HG03442 (cell line): ENCODE measurements at regions not wholly inside any gene's neighbourhood (a gene's known extent, or its start where the extent isn't known, plus 50 kb on each side); places are given as distances from the start of the nearest gene placed in this dataset.
A peak's percentile ranks its signal among the peaks of the same experiment; 100 is the strongest.
"Not testable (repeated sequence)": the region's sequence is repeated elsewhere in the genome, so short reads cannot be mapped to it uniquely, and the experiment has no call there.

Experiments
- ATAC-seq: cut with Tn5 transposase; IDR thresholded peaks from one replicate; pipeline ENCODE4 v1.9.1; 2021; ENCODE audit warnings: mild to moderate bottlenecking, moderate library complexity; ENCODE audit not compliant: unreplicated experiment

DNA sequence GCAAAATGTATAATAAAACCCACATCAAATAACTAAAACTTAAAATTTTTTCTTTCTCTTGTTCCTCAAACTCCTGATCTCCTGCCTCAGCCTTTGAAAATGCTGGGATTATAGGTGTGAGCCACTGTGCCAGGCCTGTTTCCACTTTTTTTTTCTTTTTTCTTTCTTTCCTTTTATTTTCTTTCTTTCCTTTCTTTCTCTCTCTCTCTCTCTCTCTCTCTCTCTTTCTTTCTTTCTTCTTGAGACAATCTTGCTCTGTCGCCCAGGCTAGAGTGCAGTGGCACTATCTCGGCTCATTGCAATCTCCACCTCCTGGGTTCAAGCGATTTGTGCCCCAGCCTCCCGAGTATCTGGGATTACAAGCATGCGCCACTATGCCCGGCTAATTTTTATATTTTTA lies 164.6 kb downstream of the OR2B2 start:
- ATAC-seq: no peak

DNA sequence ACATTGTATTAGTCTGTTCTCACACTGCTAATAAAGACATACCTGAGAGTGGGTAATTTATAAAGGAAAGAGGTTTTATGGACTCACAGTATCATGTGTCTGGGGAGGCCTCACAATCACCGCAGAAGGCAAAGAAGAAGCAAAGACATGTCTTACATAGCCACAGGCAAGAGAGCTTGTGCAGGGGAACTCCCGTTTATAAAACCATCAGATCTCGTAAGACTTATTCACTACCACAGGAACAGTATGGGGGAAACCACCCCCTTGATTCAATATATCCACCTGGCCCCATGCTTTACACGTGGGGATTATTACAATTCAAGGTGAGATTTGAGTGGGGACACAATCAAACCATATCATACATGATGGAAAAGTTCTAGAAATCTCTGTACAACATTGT lies 165.3 kb downstream of the OR2B2 start:
- ATAC-seq: not testable (repeated sequence)

DNA sequence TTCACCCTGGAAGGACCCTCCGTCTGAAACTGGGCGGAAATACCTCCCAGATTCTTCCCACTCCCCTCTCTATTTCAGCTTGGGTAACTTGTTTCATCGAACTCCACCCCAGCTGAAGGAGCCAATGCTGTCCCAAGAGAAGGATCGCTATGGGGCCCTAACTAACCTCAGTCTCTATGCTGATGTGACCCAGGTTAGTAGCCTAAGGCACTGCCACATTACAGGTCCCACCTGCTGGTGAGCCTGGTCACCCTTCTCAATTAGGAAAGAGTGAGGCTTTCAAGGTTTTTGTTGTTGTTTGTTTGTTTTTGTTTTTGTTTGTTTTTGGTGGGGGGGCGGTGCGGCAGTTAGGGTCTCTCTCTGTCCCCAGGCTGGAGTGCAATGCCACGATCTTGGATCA lies 168.4 kb downstream of the OR2B2 start:
- no peak for ATAC-seq

DNA sequence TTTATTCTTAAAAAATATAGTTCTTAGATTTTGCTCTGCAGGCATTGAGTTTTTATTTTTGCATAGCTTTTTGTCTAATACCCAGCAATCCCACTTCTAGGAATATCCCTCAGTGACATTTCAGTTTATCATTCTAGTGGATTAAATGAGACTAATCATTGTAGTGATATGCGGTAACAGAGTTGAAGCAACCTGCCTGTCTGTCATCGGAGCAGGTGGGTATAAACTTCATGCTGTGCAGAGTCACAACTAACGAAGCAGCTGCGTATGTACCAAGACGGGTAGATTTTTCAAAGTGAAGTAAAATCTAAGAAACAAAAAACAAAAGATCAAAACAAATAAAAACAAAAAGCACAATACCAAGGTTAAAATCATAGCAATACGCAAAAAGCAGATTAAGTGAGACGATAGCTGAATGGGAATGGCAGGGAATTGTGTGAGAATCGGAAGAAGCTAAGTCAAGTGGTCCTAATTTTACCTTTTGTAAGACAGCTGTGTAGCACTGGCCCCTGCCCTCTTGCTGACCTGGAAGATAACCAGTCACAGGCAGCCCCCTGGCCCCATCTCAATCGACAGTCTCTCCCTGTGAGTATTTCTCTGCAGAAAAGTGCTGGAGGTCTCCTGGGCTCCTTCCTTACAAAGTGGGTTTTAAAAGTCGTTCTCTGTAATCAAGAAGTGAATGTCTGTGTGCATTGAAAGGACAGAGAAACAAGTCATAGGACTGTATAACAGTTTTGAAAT lies 169.2 kb downstream of the OR2B2 start:
- ATAC-seq: no peak

DNA sequence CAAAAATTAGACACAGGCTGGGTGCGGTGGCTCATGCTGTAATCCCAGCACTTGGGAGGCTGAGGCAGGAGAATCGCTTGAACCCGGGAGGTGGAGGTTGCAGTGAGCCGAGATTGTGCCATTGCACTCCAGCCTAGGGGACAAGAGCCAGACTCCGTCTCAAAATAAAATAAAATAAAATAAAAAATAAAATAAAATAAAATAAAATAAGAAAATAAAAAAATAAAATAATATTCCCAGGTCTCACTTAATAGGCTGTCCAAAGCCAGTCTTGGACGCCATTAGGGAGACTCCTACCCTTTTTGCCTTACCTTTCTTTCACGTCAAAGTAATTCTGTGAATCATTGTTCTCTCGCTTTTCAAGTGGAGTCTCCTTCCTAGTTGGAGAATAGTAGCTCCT lies 172.3 kb downstream of the OR2B2 start:
- ATAC-seq: not testable (repeated sequence)

DNA sequence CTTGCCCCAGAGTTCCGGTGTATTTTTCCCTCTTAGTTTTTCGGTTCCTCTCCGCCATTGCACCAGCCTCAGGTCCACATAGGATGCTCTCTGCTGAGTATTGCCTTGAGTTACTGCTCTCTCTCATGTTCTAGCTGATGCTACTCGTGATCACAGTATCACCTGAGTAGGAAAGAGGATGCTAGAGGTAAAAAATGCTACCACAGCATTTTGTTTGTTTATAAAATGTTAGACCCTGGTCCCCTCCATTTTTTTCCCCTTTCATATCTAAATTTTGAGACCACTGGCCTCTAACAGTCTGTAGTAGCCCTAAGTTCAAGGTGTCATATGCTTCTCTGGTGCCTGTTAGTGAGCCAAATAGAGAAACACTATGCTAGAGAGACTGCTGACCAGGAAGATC lies 175.5 kb downstream of the OR2B2 start:
- ATAC-seq: no peak

DNA sequence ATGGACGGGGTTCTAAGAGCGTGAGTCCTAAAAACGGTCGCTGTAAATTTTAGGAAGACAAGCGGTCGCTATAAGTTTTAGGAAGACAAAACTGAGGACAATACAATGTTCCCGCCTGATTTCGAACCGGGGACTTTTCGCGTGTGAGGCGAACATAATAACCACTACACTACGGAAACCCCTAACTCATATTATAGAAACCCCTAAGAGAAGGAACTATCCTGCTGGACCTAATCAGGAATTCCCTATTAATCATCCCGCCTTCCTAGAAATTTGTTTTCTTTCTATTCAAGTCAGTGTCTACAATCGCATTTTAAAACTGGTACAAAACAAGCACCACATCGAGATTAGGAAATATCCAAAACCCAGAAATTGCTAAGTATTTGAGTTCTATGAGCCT lies 183.8 kb downstream of the OR2B2 start:
- ATAC-seq: no peak

DNA sequence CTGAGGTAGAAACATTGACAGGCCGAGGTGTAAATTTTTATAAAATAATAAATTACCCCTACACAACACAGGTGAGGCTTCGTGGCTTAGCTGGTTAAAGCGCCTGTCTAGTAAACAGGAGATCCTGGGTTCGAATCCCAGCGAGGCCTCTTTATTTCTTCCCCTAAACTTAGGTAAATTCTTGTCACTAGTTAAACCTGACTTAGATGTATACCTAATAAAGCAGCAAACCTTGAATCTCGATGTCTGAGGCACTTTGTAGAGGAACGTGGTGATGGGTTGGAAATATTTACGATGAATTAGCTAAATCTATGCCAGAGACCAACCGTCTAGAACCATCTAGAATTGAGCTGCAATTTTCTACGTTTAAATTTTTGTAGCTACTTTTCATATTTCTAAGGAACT lies 185.6 kb downstream of the OR2B2 start:
- ATAC-seq: no peak

DNA sequence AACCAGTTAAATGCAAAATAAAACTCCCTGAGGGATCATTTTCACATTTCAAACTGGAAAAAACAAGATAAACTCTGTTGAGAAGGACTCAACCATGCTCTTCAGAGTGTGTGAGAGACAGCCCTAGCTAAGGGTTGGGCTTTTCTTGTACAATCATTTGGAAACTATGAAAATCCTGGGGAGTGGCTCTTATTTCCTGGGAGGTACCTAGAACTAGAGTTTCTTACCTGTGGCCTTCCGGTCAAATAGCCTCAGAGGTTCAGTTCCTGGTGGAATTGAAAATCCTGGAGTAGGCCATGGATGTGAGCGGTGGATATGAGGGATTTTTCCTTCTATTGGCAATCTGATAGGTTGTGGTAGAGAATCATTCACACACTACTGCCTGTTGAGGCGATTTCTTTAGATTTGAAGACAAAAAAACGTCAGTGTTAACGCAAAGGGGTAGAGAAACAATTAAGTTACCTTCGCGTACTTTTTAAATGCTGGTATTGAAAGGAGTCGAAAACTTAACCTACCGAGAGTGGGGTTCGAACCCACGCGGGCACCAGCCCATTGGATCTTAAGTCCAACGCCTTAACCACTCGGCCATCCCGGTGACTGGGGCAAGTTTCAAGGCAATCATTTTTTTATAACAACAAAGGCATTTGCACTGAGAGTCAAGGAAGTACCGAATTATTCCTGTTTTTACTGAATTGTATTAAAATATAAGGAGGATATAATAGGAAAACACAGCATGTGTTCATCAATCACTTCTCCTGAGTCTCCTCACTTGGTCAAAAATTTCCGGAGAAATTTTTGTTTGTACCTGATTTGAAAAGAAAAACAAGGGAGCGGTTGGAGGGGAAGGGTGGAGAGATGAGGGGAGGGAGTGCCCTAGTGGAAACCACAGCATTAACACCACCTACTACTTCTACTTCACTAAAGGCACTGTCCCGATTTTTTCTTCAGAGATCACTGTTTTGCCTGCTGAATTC lies 191.3 kb downstream of the OR2B2 start:
- no peak for ATAC-seq

DNA sequence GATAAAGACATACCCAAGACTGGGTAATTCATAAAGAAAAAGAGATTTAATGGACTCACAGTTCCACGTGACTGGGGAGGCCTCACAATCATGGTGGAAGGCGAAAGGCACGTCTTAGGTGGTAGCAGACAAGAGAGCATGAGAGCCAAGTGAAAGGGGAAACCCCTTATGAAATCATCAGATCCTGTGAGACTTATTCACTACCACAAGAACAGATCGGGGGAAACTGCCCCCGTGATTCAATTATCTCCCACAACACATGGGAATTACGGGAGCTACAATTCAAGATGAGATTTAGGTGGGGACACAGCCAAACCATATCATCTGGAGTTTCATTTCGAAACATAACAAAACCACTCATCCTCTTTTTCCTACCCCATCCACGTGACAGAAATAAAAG lies 193.2 kb downstream of the OR2B2 start:
- ATAC-seq: not testable (repeated sequence)

DNA sequence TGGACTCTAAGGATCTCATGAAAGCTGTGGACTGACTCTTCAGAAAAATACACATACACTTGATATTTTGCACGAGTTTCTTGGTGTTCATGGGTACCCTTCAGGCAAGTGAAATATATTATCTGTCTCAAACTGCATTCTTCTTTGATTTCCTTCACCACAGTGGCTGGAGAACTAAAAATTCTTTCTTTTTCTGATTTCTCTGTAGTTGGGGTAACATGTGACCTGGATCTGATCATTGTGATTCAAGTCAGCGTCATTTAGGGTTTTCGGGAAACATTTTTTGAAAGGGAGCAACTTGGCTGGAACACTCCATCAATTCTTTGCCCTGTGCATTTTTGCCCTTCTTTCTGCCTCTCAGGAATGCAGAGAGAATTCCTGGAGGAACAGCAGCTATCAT lies 205.8 kb downstream of the OR2B2 start:
- ATAC-seq: no peak

DNA sequence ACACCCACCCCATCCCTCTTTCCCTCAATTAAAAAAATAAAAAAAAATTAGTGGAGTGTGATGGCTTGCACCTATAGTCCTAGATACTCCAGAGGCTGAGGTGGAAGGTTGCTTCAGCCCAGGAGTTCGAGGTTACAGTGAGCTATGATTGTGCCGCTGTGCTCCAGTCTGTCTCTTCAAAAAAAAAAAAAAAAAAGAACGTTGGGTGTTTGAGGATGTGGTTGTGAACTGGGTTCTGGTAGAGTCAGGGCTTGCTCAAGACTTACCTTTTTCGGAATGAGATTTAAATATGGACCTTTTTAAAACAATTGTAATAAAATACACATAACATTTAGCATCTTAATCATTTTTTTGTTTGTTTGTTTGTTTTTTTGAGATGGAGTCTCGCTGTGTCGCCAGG lies 211.9 kb downstream of the OR2B2 start:
- ATAC-seq: no peak

DNA sequence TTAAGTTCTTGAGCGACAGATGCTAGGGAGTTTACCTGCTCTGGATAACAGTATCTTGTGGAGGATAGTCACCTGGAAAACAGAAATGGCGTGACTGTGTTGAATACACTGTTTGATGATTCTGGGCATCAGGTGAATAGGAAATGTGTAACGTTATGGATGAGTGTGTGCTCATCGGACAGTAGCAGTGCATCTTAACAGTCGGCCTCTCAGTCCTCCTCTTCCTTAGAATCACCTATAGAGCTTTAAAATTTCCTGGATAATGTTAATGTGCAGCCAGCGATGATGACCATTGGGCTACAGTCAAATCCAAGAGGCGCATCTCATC lies 217.7 kb downstream of the OR2B2 start:
- ATAC-seq: no peak

DNA sequence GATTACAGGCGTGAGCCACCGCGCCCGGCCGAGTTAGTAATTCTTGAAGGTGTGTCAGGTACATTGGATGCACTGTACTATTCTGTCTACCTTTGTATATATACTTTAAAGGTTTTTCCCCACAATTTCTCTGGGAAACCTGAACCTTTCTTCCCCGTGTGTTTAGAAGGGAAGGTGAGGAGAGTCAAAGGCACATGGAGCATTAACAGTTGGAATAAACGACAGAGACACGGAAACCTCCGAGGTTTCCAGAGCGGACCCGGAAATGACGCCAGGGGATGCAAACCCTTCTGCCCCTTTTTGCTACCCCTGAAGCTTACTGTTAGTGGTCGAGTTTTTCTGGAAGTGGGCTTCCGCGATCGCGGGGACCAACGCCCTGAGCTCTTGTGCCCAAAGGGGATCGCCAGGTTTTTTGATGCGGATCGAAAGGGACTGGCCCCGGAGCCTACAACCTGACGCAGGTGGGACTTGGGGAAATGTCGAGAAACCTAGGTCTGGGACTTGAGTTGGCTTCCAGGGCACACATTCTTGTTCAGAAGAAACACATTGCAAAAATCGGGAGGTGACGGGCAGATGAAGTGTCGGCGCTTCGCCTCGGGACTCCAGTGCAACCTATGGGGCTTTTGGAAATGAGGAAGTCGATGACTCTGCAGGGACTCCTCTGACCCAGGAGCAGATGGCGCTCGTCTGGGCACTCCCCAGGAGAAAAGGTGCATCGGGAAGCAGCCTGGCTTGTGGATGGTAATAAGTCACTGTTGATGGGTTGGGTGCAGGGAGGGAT lies 218.2 kb downstream of the OR2B2 start:
- ATAC-seq: peak; percentile 52

DNA sequence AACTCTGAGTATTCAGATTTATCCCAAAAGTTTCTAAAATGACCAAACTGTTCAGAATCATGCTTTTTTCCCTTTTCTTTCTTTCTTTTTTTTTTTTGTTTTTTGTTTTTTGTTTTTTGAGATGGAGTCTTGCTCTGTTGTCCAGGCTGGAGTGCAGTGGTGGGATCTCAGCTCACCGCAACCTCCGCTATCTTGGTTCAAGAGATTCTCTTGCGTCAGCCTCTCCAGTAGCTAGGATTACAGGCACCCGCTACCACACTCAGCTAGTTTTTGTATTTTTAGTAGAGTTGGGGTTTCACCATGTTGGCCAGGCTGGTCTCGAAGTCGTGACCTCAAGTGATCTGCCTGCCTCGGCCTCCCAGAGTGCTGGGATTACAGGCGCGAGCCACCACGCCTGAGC lies 219.2 kb upstream of the ZNF184 start:
- ATAC-seq: not testable (repeated sequence)

DNA sequence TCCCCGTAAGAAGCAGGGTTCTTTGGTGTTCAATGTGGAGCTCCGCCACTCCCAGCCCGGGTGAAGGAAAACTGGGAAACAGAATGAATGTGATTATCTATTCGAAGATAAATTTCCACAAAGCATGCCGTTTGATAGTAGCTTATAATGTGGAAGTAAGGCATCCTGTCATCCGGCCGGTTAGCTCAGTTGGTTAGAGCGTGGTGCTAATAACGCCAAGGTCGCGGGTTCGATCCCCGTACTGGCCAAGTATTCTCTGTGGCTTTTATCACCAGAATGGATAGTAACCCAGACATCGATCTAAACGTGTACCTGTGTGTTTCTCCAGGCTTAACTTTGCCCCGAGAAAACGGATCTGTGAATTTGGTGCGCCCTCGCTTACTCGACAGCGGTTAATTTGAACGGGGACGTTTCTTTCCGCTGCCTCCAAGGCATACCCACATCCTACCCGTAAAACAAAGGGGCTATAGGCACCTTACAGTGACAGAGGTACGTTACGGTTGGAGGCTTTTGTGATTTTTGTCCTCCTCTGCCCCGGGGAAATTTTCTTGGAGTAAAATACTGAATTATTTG lies 215.2 kb upstream of the ZNF184 start:
- peak; percentile 60 for ATAC-seq

DNA sequence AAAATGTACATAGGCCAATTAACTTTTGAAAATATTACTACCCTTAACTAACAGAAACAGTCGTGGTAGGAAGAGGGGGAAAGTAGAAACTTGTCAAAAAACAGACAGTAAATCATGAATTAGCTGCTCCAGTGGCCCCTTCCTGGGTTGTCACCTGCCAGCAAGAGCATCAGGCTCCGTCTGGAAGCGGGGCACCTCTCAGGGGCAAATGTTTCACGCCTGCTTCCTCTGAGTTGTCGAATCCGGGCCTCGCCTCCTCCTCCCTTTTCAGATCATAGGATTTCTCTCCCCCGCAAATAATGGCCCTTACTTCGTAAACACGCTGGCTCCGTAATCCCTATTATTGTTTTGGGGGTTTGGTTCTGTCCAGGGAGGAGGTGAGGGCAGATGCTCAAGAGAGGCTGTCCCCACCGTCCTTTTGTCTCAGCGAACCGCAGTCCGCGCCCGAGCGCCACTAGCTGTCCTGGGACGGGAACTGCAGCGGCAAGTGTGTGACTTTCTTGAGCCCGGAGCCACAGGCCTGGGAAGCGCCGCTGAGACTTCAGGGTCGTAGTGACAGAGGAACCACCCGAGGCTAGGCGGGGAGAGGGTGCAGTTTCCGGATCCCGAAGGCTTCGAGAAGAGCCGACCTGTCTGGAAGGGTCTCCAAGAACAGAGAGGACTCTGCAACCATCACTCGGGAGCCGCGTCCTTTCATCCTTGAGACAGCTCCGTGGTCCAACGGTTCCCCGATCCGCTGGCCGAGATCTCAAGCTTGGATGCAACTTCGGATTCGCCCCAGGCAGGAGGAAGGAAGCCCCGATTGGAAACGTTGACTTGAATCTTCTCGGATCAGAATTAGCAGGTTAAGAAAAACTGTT lies 214.5 kb upstream of the ZNF184 start:
- ATAC-seq: peak; percentile 62

DNA sequence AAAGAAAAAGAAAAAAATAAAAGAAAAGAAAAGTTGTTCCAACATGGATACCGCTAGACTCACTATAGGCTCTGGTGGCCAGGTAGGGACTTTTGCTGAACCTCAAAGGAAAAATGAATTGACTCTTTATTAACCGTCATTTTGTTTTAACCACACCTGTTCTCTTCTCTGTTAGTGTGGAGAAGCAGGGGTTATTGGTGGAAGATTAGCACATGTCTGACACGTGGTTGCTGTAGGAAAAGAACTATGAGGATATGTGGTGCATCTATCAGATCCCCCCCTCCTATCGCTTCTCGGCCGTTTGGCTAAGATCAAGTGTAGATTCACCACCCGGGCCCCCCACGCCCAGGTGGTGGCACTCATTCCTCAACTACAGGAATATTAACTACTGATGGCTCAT lies 212.4 kb upstream of the ZNF184 start:
- no peak for ATAC-seq

DNA sequence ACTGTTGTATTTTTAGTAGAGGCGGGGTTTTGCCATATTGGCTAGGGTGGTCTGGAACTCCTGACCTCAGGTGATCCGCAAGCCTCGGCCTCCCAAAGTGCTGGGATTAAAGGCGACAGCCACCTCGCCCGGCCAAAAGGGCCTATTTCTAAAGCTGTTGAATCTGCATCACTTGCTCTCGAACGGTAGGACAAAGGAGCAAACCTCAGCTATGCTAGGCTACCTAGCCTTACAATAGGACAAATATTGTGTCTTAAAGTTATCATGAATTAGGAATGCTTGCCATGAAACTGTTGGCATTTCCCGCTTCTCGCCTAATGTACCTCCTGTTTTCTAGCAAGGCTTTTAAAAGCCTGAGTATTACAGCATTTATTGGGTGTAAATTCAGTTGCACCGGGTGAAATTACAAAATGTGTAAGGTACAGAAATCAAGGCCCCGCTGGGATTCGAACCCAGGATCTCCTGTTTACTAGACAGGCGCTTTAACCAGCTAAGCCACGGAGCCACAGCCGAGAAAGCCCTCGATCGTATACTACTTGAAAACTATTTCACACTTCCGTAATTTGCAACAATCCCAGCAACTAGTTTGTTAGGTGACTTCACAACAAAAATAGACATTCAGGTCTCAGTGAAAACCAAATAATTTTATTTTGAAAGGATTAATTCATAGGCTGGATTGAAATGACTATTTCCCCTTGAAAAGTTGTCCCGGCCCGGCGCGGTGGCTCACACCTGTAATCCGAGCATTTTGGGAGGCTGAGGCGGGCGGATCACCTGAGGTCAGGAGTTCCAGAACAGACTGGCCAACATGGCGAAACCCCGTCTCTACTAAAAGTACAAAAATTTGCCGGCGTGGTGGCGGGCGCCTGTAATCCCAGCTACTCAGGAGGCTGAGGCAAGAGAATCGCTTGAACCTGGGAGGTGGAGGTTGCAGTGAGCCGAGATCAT lies 211.6 kb upstream of the ZNF184 start:
- no peak for ATAC-seq
